H9 (cell line): ENCODE measurements at regions not wholly inside any gene's neighbourhood (a gene's known extent, or its start where the extent isn't known, plus 50 kb on each side); places are given as distances from the start of the nearest gene placed in this dataset.

Experiments
- DNase-seq: peaks from one replicate; pipeline ENCODE4 v3.0.0-alpha.2; 2017
- H2AFZ ChIP-seq: one replicate; pipeline ENCODE4 v1.6.1; 2013; ENCODE audit warnings: mild to moderate bottlenecking, low read length, control low read depth, moderate library complexity
- H2AK5ac ChIP-seq: 2 replicates; pipeline ENCODE4 v1.6.1; 2013; ENCODE audit warnings: low read length, control low read depth, mixed read lengths; ENCODE audit not compliant: insufficient read length
- H2BK120ac ChIP-seq: one replicate; pipeline ENCODE4 v1.6.1; 2013; ENCODE audit warnings: low read depth, mild to moderate bottlenecking, low read length, control low read depth, inconsistent platforms; ENCODE audit not compliant: poor library complexity, severe bottlenecking
- H2BK12ac ChIP-seq: 2 replicates; pipeline ENCODE4 v1.6.1; 2013; ENCODE audit warnings: low read length, control low read depth, mixed read lengths, low read depth; ENCODE audit not compliant: insufficient read length
- H2BK15ac ChIP-seq: 2 replicates; pipeline ENCODE4 v1.6.1; 2013; ENCODE audit warnings: low read depth, low read length, control low read depth
- H2BK20ac ChIP-seq: one replicate; pipeline ENCODE4 v1.6.1; 2013; ENCODE audit warnings: low read depth, mild to moderate bottlenecking, low read length, control low read depth, inconsistent platforms; ENCODE audit not compliant: poor library complexity, severe bottlenecking
- H2BK5ac ChIP-seq: 2 replicates; pipeline ENCODE4 v1.6.1; 2013; ENCODE audit warnings: low read length, control low read depth, mixed read lengths; ENCODE audit not compliant: insufficient read length
- H3K14ac ChIP-seq: 2 replicates; pipeline ENCODE4 v1.6.1; 2013; ENCODE audit warnings: low read length, control low read depth; ENCODE audit not compliant: insufficient read depth
- H3K18ac ChIP-seq: 2 replicates; pipeline ENCODE4 v1.6.1; 2013; ENCODE audit warnings: low read depth, mild to moderate bottlenecking, mixed read lengths, low read length, control low read depth; ENCODE audit not compliant: insufficient read length
- H3K23ac ChIP-seq: 2 replicates; pipeline ENCODE4 v1.6.1; 2013; ENCODE audit warnings: low read length, control low read depth, mixed read lengths, low read depth; ENCODE audit not compliant: insufficient read length
- H3K23me2 ChIP-seq: 2 replicates; pipeline ENCODE4 v1.6.1; 2013; ENCODE audit warnings: low read depth, mild to moderate bottlenecking, mixed read lengths, low read length, control low read depth; ENCODE audit not compliant: insufficient read length, poor library complexity, severe bottlenecking
- H3K27ac ChIP-seq: 2 replicates; pipeline ENCODE4 v1.5.1; 2013; ENCODE audit warnings: low read length, control low read depth, mixed read lengths, low read depth; ENCODE audit not compliant: insufficient read length
- H3K27me3 ChIP-seq: 2 replicates; pipeline ENCODE4 v1.6.1; 2013; ENCODE audit warnings: low read length, control low read depth, inconsistent platforms; ENCODE audit not compliant: insufficient read depth
- H3K4ac ChIP-seq: 2 replicates; pipeline ENCODE4 v1.6.1; 2013; ENCODE audit warnings: low read depth, mild to moderate bottlenecking, control low read depth, inconsistent platforms, low read length, moderate library complexity
- H3K4me1 ChIP-seq: 2 replicates; pipeline ENCODE4 v1.6.1; 2013; ENCODE audit warnings: low read length, control low read depth, inconsistent platforms; ENCODE audit not compliant: insufficient read depth
- H3K4me2 ChIP-seq: 2 replicates; pipeline ENCODE4 v1.6.1; 2013; ENCODE audit warnings: low read length, control low read depth, mixed read lengths; ENCODE audit not compliant: insufficient read length, insufficient read depth
- H3K56ac ChIP-seq: 2 replicates; pipeline ENCODE4 v1.6.1; 2013; ENCODE audit warnings: low read depth, mild to moderate bottlenecking, mixed read lengths, low read length, control low read depth; ENCODE audit not compliant: insufficient read length
- H3K79me1 ChIP-seq: 2 replicates; pipeline ENCODE4 v1.6.1; 2013; ENCODE audit warnings: low read depth, mild to moderate bottlenecking, moderate library complexity, low read length, control low read depth, inconsistent platforms; ENCODE audit not compliant: insufficient read depth, poor library complexity, severe bottlenecking
- H3K79me2 ChIP-seq: 2 replicates; pipeline ENCODE4 v1.6.1; 2013; ENCODE audit warnings: low read length, control low read depth, inconsistent platforms; ENCODE audit not compliant: insufficient read depth
- H3K9ac ChIP-seq: 2 replicates; pipeline ENCODE4 v1.6.1; 2013; ENCODE audit warnings: low read length, control low read depth, mixed read lengths; ENCODE audit not compliant: insufficient read length; ENCODE audit errors: extremely low read depth
- H3K9me3 ChIP-seq: one replicate; pipeline ENCODE4 v1.6.1; 2013; ENCODE audit warnings: low read depth, low read length, inconsistent platforms; ENCODE audit not compliant: control insufficient read depth
- H3T11ph ChIP-seq: one replicate; pipeline ENCODE4 v1.6.1; 2013; ENCODE audit warnings: mild to moderate bottlenecking, low read length, control low read depth, inconsistent platforms
- H4K20me1 ChIP-seq: one replicate; pipeline ENCODE4 v1.6.1; 2013; ENCODE audit not compliant: control insufficient read depth, insufficient read length, insufficient read depth
- H4K5ac ChIP-seq: 2 replicates; pipeline ENCODE4 v1.6.1; 2013; ENCODE audit warnings: low read depth, mild to moderate bottlenecking, mixed read lengths, low read length, control low read depth; ENCODE audit not compliant: insufficient read length
- H4K8ac ChIP-seq: replicated peaks from 2 replicates; pipeline ENCODE4 v1.6.1; 2013; ENCODE audit warnings: low read length, control low read depth, mixed read lengths, low read depth; ENCODE audit not compliant: insufficient read length
- H4K91ac ChIP-seq: 2 replicates; pipeline ENCODE4 v1.6.1; 2013; ENCODE audit warnings: low read depth, mild to moderate bottlenecking, moderate library complexity, mixed read lengths, low read length, control low read depth; ENCODE audit not compliant: insufficient read length
- H3K27ac Mint-ChIP-seq, 3 experiments: 2 replicates in 2 of 3; 3 replicates in 1 of 3; pipeline ENCODE4 v1.8.0; 2020 to 2021; ENCODE audit warnings: mixed read lengths in 3 of 3, mild to moderate bottlenecking in 1 of 3, moderate library complexity in 1 of 3
- H3K27me3 Mint-ChIP-seq: 2 replicates; pipeline ENCODE4 v1.8.0; 2021; ENCODE audit warnings: low read depth, mild to moderate bottlenecking, moderate library complexity, mixed read lengths
- H3K36me3 Mint-ChIP-seq, 3 experiments: 2 replicates in 2 of 3; 3 replicates in 1 of 3; pipeline ENCODE4 v1.8.0; 2020 to 2021; ENCODE audit warnings: low read depth in 3 of 3, mixed read lengths in 3 of 3; ENCODE audit not compliant: insufficient read depth in 1 of 3
- H3K4me1 Mint-ChIP-seq, 2 experiments: 2 replicates each; pipeline ENCODE4 v1.8.0; 2020; ENCODE audit warnings: mixed read lengths in 2 of 2
- H3K4me3 Mint-ChIP-seq, 2 experiments: 2 replicates in 1 of 2; 3 replicates in 1 of 2; pipeline ENCODE4 v1.8.0; 2020 to 2021; ENCODE audit warnings: mild to moderate bottlenecking in 2 of 2, mixed read lengths in 2 of 2, moderate library complexity in 1 of 2
- H3K9me3 Mint-ChIP-seq, 2 experiments: 2 replicates in 1 of 2; 3 replicates in 1 of 2; pipeline ENCODE4 v1.8.0; 2020; ENCODE audit warnings: mild to moderate bottlenecking in 2 of 2, mixed read lengths in 2 of 2, moderate library complexity in 1 of 2
- WGBS: extraction: QIAGEN DNeasy Blood & Tissue Kit; methylation state at CpG from one replicate; pipeline ENCODE4 v1.1.7; 2013; ENCODE audit warnings: missing lambda C conversion rate, low lambda C conversion rate, mixed read lengths; ENCODE audit not compliant: insufficient read length; ENCODE audit errors: extremely low coverage; 5-methylcytosine and 5-hydroxymethylcytosine counted together
- TF ChIP-seq, protein P1 (sequence below): fragments of 200-600 bp; sonication (generic); conservative IDR thresholded peaks from 3 replicates; pipeline ENCODE4 v1.8.0; 2021; ENCODE audit warnings: antibody characterized with exemption, mild to moderate bottlenecking

DNA sequence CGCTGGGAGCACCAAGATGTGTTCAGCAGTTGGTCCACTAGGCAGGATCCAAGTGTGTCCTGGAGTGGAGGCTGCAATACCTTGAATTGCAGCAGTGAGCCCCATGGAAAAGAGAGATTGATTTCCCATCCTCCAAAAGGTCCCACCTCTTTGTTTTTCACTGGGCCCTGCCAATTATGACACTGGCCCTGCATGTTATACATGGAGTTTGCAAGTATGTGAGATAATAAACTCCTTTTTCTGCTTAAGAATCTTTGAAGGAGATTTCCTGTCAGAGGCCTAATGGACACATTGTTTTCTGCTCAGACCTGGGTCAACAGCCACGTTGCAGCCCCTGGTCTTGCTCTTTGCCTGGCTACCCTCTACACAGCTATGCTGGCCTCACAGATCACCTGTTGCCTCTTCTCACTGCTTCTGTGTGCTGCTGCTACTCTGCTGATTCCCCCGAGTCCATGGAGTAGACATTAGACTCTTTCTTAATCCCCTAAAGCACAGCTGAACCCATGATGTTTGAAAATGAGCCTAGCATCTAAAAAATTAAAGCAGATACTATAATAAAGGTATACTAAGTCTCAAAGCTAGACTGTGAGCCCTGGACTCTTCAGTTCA is 341.9 kb upstream of the CDH11 start:
- no CpG with 5 or more reads among the region's 3 CpGs for WGBS

More for the DNA sequence above, 341.9 kb upstream of the CDH11 start:
- Histone ChIP-seq H4K91ac (no peak overlapping the region), H3K4ac (no peak overlapping the region), H3K79me1 (no peaks in the 10 kb centered on the region), H3K23me2 (no peaks in the 10 kb centered on the region), H3K4me1 (no peaks in the 10 kb centered on the region), H3K27me3 (no peaks in the 10 kb centered on the region), H2BK12ac (no peak overlapping the region), H3K27ac (no peak overlapping the region), H3K4me2 (no peak overlapping the region), H3K56ac (no peak overlapping the region), H2BK120ac (no peak overlapping the region), H2AFZ (no peak overlapping the region), H2AK5ac (no peak overlapping the region), H3K9ac (no peak overlapping the region), H3K9me3 (no peaks in the 10 kb centered on the region), H2BK5ac (no peak overlapping the region), H4K5ac (no peak overlapping the region), H4K20me1 (no peaks in the 10 kb centered on the region), H3K23ac (no peak overlapping the region), H2BK15ac (no peak overlapping the region), H3T11ph (no peak overlapping the region), H4K8ac (no peak overlapping the region), H2BK20ac (no peak overlapping the region), H3K14ac (no peak overlapping the region), H3K18ac (no peak overlapping the region), H3K79me2 (no peaks in the 10 kb centered on the region)
- H3K4me1 Mint-ChIP-seq = no peaks in the 10 kb centered on the region; a peak in 1 of 4 replicates
- H3K27me3 Mint-ChIP-seq = no peaks in the 10 kb centered on the region
- no peaks in the 10 kb centered on the region for H3K36me3 Mint-ChIP-seq
- no peak for DNase-seq
- H3K27ac Mint-ChIP-seq = peak overlapping the region in 1 of 3 experiments; percentile 30; a peak in 1 of 7 replicates
- TF ChIP-seq, protein P1, sequence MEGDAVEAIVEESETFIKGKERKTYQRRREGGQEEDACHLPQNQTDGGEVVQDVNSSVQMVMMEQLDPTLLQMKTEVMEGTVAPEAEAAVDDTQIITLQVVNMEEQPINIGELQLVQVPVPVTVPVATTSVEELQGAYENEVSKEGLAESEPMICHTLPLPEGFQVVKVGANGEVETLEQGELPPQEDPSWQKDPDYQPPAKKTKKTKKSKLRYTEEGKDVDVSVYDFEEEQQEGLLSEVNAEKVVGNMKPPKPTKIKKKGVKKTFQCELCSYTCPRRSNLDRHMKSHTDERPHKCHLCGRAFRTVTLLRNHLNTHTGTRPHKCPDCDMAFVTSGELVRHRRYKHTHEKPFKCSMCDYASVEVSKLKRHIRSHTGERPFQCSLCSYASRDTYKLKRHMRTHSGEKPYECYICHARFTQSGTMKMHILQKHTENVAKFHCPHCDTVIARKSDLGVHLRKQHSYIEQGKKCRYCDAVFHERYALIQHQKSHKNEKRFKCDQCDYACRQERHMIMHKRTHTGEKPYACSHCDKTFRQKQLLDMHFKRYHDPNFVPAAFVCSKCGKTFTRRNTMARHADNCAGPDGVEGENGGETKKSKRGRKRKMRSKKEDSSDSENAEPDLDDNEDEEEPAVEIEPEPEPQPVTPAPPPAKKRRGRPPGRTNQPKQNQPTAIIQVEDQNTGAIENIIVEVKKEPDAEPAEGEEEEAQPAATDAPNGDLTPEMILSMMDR = no peak
- H3K4me3 Mint-ChIP-seq = no peak overlapping the region
- H3K9me3 Mint-ChIP-seq = peaks cover 0 to 3% of the 10 kb centered on the region in 2 experiments; a peak in 2 of 5 replicates
